Fibroblast of skin of right biceps (primary cell): ENCODE measurements at regions not wholly inside any gene's neighbourhood (a gene's known extent, or its start where the extent isn't known, plus 50 kb on each side); places are given as distances from the start of the nearest gene placed in this dataset.
A peak's percentile ranks its signal among the peaks of the same experiment; 100 is the strongest.
"Not testable (repeated sequence)": the region's sequence is repeated elsewhere in the genome, so short reads cannot be mapped to it uniquely, and the experiment has no call there.

Experiments used
- DNase-seq: peaks from one replicate; pipeline ENCODE4 v3.0.0-alpha.2; 2013

DNA sequence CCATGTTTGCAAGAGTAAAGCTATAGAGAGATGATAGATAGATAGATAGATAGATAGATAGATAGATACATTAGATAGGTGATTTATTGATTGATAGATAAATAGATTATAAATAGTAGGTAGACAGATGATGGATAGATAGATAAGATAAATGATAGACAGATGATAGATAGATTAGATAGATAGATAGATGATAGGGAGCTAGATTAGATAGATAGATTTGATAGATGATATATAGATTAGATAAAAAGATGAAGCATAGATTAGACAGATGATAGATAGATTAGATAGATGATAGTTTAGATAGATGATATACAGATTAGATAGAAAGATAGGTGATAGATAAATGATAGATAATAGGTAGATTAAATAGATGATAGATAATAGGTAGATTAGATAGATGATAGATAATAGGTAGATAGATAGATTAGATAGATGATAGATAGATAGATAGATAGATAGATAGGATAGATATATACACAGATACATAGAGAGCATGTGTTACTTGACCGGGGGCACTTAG lies 243.3 kb upstream of the FOXK1 start:
- no peak for DNase-seq

DNA sequence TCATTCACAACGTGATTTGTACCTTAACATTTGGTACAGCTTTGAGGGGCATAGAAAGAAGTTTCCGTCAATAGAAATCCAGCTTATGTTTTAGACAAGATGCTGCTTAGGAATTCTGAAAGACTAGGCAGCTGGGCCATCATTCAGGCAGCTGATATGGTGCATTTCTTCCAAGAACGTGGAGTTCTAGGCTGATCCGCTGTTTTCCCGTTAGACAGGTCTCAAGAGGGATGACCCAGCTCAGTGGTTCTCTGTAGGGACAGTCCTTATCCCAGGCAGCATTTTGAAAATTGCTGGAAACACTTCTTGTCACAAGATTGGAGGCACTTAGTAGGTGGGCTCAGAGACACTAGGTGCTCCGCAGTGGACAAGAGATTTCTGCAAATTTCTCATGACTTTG lies 242.7 kb upstream of the FOXK1 start:
- DNase-seq = no peak

DNA sequence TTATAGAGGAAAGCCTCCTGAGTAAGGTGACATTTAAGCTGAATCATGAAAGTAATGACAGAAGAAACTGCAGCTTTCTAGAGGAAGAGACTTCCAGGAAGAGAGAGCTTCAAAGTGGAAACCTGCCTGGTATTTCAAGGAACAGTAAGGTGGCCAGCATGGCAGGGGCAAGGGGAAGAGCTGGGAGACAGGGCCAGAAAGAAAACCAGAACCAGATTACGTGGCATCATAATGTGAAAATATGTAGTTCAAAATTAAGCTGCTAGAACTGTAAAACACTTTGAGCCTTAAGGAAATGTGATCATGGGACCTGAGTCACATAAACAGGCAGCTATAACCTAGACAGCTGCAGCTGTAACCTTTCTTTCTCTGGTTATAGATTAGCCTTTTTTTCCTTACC lies 238.0 kb upstream of the FOXK1 start:
- DNase-seq = no peak

DNA sequence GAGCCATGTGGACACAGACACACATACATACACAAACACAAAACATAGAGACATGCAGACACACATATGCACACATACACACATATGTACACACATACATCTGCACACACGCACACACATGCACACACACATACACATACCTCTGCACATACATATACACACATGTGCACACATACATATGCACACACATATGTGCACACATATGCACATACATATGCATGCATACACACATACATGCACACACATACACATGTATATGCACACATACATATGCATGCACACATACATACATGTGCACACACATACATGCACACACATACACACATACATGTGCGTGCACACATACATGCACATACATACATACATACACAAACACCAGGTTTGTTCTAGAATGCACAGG lies 236.3 kb upstream of the FOXK1 start:
- DNase-seq = no peak

DNA sequence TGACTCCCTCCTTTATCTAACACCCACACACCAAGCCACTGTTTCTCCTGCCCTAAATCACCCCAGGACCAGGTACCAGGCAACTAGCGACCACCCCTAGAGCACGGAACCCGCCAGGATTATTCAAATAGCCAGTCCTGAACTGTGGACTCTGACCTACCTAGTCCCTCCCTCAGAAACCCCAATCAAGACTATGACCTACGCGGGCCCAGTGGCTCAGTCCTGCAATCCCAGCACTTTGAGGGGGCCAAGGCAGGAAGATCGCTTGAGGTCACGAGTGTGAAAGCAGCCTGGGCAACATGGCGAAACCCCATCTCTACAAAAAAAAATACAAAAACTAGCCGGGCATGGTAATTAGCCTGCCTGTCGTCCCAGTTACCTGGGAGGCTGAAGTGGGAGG lies 232.8 kb upstream of the FOXK1 start:
- DNase-seq = no peak

DNA sequence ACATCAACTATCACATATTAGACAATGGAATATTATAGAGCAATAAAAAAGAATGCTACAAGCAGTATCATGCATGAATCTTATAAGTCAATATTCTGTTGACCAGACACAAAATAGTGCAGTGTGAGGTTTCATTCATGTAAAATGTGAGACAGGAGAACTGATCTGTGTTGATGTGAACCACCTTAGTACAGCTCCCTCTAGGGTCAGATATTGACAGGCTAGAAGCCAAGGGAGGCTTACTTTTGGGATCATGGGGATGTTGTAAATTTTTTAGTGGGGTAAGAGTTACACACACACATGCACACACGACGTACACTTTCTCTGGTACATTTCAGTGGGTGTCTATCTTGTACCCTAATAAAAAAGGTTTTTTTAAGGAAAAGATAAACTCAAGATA lies 231.6 kb upstream of the FOXK1 start:
- DNase-seq = no peak

DNA sequence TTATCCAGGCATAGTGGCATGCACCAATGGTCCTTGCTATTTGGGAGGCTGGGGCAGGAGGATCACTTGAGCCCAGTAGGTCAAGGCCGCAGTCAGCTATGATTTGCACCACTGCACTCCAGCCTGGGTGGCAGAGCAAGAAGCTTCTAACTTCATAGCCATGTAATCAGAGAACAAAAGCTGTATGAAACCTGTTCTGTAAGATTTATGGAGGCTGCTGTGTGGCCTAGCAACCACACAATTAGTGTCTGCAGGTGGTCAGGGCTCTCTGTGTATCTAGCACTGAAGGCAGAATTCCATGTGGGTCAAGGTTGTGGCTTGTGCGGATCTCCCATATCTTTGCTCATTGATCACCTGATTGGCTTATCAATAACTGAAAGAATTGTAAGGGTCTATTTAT lies 221.5 kb upstream of the FOXK1 start:
- no peak for DNase-seq

DNA sequence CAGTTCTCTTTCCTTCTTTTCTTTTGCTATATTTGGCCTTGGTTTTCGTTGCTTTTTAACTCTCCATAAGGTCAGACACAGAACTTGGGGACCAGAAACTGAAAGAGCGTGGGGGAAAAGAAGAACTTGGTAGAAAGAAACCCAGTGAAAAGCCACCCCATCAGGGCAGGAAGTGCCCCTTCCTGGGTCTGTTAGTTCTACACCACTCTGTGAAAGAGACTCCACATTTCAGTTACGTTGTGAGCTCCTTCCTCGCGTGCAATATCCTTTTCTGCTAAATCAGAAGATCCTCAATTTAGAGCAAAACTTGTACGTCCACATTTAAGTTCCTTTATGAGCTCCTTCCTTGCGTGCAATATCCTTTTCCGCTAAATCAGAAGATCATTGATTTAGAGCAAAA lies 220.6 kb upstream of the FOXK1 start:
- no peak for DNase-seq

DNA sequence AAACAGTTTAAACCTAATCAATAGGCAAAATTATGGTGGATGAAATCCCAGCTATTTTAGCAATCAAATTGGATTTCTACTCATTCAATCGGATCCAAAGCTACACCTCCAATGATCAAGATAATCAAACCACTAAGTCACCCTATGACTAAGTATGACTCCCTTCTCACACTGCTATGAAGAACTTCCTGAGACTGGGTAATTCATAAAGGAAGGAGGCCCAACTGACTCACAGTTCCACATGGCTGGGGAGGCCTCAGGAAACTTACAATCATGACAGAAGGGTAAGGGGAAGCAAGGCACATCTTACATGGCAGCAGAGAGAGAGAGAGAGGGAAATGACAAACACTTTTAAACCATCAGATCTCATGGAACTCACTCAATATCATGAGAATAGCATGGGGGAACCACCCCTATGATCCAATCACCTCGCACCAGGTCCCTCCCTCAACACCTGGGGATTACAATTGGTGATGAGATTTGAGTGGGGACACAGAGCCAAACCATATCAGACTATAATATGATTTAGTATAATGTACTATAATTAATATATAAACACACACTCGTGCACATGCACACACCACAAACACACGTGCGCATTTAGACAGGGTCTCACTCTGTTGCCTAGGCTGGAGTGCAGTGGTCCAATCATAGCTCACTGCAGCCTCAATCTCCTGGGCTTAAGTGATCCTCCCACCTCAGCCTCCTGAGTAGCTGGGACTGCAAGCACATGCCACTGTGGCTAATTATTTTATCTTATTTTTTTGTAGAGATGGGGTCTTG lies 213.6 kb upstream of the FOXK1 start:
- no peak for DNase-seq

DNA sequence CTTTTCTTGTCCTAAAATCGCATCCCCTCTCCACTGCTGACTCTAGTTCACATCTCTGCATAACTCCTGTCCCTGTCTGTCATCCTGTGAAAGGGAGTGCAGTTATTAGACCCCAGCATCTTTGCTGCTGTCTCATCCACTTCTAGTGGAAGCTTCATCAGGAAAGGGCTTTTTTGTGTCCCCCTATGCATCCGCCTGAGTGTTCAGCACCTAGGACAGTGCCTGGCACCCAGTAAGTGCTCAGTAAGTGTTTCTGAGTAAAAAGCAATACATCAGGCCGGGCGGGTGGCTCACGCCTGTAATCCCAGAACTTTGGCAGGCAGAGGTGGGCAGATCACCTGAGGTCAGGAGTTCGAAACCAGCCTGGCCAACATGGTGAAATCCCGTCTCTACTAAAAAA lies 211.8 kb upstream of the FOXK1 start:
- DNase-seq = no peak

DNA sequence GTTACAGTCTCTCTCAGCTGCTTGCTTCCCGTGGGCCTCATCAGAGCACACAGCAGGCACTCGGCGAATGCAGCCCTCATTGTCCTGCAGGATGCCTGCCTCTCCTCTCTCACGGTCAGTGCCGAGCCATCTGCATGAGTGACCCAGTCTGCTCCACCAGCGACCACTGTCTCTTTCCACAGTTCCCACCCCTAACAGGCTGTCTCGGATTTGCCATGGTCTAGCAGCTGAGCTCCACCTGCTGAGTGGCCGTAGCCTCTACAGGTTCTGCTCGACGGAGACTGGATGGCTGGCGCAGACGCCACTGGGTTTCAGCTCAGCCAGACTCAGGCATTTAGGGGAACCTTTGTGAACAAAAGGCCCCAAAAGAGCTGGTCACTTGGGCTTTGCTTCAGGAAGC lies 209.4 kb upstream of the FOXK1 start:
- no peak for DNase-seq

DNA sequence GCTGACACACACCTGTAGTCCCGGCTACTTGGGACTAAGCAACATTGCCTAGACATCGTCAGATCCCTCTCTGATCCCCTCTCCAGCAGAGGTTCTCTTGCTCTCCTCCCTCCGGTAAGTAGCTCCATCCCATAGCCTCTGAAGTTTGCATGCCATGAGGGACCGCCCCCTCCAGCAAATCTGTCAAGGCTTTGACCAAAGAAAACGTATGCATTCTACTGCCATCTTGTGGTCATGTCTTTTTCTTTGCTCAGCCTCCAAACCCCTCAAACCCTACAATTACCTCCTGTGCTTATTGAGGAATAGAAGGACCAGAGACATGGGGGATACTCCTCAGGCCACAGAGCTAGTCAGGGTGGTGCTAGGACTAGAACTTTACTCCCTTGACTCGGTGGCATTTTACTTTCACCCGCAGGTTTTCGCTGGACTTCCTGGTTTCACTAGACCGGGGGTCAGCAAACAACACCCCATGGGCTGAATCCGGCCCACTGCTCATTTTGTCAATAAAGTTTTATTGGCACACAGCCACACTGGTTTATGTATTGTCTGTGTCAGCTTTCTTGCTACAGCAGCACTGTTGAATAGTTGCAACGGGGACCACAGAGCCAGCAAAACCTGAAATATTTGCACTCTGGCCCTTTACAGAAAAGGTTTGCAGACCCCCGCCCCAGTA lies 202.6 kb upstream of the FOXK1 start:
- DNase-seq = peak; percentile 6

DNA sequence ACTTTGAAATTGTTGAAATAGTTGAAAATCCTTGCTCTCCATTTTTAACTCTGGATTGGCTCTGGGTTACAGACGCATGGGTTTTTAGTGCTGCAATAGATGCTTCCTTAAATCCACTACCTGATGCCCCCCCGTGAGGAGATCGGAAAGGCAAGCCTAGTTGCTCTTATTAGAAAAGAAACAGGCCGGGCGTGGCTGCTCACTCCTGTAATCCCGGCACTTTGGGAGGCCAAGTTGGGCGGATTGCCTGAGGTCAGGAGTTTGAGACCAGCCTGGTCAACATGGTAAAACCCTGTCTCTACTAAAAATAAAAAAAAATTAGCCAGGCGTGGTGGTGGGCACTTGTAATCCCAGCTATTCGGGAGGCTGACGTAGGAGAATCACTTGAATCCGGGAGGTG lies 202.0 kb upstream of the FOXK1 start:
- DNase-seq = not testable (repeated sequence)

DNA sequence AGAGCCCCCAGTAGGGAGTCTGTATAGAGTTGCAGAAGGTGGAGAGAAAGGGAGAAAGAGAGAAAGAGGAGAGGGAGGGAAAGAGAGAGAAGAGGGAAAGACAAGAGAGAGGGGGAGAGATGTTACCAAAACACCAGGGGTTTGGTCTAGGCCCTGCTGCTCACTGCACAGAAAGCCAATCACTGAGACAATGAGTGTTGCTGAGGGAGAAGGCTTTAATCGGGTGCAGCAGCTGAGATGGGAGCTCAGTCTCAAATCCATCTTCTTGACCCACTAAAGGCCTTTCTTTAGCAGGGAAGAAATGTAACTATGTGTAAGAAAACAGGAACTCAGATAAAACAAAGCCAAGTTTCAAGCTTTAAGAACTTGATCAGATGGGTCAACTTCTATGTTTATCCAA lies 198.2 kb upstream of the FOXK1 start:
- no peak for DNase-seq

DNA sequence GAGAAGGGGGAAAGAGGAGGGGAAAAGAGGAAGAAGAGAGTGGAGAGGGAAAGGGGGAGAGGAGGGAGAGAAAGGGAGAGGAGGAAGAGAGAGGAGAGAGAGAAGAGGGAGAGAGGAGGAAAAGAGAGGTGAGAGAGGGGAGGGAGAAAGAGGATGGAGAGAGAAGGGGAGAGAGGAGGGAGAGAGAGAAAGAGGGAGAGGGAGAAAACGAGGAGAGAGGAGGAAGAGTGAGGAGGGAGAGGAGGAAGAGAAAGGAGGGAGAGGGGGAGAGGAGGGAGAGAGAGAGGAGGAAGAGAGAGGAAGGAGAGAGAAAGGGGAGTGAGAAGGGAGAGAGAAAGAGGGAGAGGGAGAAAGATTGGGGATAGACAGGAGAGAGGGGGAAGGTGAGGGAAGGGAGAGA lies 197.6 kb upstream of the FOXK1 start:
- no peak for DNase-seq

DNA sequence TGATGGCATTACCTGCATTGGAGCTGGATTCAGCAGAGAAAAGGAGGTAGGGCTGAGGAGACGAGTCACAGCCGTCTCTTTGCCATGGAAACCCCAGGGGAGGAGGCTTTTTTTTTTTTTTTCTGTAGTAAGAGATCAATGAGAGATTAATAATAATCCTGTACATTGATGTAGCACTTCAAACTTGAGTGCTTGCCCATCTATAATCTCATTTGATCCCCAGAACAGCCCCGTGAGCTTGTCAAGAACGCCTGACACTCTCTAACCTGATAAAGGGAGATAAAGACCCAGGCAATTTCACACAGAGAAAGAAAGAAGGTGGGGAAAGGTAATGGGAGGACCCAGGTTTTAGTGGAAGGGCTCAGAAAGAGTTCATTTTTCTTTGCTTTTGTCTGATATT lies 195.2 kb upstream of the FOXK1 start:
- DNase-seq = no peak

DNA sequence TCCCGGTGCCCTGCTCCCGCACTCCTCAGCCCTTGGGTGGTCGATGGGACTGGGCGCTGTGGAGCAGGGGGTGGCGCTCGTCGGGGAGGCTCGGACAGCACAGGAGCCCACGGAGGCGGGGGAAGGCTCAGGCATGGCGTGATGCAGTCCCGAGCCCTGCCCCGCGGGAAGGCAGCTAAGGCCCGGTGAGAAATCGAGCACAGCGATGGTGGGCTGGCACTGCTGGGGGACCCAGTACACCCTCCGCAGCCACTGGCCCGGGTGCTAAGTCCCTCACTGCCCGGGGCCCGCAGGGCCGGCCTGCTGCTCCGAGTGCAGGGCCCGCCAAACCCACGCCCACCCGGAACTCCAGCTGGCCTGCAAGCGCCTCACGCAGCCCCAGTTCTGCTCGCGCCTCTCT lies 185.2 kb upstream of the FOXK1 start:
- not testable (repeated sequence) for DNase-seq

DNA sequence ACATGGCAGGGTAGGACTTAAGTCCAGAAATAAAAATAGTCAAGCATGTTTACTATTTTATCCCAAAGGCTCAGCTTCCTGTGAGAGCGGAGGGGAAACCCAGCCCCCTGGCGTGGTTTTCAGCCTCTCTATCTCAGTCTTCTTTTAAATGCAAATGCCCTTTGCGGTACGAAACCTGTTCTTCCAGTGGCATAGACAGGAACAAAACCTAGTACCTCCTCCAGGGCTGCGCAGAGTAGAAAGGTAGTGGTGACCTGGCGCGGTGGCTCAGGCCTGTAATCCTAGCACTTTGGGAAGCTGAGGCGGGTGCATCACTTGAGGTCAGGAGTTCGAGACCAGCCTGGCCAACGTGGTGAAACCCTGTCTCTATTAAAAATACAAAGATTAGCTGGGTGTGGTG lies 181.3 kb upstream of the FOXK1 start:
- DNase-seq = no peak

DNA sequence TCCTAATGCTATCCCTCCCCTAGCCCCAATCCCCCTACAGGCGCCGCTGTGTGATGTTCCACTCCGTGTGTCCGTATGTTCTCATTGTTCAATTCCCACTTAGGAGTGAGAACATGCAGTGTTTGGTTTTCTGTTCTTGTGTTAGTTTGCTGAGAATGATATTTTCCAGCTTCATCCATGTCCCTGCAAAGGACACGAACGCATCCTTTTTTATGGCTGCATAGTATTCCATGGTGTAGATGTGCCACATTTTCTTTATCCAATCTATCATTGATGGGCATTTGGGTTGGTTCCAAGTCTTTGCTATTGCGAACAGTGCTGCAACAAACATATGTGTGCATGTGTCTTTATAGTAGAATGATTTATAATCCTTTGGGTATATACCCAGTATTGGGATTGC lies 174.2 kb upstream of the FOXK1 start:
- not testable (repeated sequence) for DNase-seq

DNA sequence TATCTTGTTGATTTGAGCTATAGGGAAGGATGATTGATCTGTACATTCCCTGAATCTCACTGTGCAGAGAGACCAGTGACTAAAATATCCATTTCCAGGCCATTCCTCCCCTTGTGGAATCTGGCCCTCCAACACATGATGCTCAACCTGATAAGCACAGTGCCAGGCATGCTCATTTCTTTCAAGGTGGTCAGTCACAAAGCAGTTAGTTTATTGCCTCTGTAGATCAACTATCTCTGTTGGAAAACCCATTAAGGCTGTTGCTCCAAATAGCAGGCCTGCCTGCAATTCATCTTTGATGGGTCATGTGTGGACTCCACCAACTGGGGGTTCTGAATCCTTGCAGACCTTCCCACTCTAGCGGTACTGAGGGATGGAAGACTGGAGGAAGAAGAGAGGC lies 168.6 kb upstream of the FOXK1 start:
- DNase-seq = no peak

DNA sequence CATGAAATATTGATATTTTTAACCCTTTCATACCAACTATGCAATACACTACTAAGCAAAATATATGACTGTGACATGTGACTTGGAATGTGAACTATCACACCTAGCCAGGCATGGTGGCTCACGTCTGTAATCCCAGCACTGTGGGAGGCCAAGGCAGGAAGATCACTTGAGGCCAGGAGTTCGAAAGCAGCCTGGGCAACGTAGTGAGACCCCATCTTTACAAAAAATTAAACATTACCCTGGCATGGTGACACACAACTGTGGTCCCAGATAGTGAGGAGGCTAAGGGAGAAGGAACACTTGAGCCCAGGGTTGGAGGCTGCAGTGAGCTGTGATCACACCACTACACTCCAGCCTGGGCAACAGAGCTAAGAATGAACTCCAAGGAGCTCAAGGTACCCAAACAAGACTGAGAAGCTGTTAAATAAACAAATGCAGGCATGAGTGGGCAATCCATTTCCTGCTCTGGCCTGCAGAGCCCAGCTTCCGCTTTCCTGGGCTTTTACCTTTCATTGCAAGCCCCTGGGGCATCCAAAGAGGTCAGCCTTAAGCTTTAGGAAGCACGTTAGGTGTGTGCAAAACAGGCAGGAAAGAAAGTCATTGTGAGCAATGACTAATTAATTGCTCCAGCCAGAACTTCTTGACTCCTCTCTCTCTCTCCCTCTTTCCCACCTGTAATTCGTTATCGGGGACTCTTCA lies 162.1 kb upstream of the FOXK1 start:
- no peak for DNase-seq

DNA sequence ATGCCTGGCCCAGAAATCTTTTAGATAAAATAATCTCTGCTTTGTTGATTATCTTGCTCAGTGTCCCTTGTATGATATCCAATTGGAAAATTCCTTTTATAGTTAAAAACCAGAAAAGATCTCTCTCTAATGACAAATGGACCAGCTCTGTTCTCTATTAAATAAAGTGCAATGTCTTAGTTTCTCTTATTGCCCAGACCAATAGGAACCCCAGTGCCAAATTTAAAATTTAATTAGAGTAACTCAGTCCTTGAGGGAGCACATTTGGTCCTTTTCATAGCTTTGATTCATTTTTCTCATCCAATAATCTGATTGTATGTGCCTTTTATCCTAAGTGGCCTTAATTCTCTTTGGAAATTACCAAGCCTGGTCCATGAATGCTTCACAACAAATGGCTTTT lies 158.9 kb upstream of the FOXK1 start:
- DNase-seq = no peak

DNA sequence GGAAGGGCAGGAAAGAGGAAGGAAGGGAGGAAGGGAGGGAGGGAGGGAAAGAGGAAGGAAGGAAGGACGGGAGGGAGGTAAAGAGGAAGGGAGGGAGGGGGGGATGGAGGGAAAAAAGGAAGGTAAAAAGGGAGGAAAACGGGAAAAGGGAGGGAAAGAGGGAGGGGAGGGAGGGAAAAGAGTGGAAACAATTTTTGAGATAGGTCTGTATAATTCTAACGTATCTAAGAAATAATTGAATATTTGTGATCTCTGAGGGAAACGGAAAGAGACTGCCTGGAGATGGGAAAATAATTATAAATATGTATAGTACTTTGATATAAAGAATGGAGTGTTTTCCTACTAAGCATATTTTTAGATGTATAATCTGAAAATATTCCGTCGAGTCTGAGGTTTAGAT lies 158.2 kb upstream of the FOXK1 start:
- DNase-seq = no peak

DNA sequence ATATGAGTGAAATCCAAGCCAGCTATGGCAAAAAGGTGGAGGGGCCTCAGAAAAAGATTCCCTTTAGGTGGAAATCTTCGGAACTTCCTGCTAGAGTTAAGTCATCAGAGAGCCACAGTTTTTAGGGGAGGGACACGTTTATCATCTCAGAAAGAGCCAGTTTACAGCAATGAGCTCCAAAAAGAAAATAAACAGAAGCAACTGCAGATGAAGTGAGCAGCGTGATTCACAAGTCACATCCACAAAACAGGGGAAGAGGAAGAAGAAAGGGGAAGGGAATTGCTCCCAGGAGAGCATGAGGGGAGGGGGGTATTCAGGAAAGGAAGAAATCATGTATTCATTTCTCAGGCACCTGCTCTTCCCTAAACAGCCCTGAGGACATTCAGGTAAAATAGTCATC lies 156.2 kb upstream of the FOXK1 start:
- no peak for DNase-seq
